ENCODE measurements at regions not wholly inside any gene's neighbourhood (a gene's known extent, or its start where the extent isn't known, plus 50 kb on each side); places are given as distances from the start of the nearest gene placed in this dataset.

DNA sequence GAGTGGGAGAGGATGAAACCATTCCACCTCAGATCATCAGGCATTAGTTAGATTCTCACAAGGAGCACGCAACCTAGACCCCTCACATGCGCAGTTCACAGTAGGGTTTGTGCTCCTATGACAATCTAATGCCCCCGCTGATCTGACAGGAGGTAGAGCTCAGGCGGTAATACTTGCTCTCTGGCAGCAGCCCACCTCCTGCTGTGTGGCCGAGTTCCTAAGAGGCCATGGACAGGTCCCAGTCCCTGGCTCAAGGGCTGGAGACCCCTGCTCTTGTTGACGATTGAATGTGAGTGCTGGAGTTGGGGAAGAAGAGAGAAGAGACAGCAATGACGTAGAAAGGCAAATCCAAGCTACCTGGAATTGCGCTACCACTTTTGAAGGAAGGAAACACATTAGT is 267.2 kb downstream of the TFEC start:
- Mint-ChIP-seq H3K4me1 (peaks cover 13% of the 10 kb centered on the region), H3K4me3 (no peak overlapping the region), H3K27ac (no peak overlapping the region), H3K9me3 (peaks cover 4% of the 10 kb centered on the region), H3K27me3 (ENCODE audit: low read depth, poor library complexity) (no peaks in the 10 kb centered on the region), H3K36me3 (ENCODE audit: low read depth) (no peaks in the 10 kb centered on the region)
- TF ChIP-seq, protein P1, sequence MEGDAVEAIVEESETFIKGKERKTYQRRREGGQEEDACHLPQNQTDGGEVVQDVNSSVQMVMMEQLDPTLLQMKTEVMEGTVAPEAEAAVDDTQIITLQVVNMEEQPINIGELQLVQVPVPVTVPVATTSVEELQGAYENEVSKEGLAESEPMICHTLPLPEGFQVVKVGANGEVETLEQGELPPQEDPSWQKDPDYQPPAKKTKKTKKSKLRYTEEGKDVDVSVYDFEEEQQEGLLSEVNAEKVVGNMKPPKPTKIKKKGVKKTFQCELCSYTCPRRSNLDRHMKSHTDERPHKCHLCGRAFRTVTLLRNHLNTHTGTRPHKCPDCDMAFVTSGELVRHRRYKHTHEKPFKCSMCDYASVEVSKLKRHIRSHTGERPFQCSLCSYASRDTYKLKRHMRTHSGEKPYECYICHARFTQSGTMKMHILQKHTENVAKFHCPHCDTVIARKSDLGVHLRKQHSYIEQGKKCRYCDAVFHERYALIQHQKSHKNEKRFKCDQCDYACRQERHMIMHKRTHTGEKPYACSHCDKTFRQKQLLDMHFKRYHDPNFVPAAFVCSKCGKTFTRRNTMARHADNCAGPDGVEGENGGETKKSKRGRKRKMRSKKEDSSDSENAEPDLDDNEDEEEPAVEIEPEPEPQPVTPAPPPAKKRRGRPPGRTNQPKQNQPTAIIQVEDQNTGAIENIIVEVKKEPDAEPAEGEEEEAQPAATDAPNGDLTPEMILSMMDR (IDR thresholded peaks at IDR 0.05): no peak
- no peak for DNase-seq

DNA sequence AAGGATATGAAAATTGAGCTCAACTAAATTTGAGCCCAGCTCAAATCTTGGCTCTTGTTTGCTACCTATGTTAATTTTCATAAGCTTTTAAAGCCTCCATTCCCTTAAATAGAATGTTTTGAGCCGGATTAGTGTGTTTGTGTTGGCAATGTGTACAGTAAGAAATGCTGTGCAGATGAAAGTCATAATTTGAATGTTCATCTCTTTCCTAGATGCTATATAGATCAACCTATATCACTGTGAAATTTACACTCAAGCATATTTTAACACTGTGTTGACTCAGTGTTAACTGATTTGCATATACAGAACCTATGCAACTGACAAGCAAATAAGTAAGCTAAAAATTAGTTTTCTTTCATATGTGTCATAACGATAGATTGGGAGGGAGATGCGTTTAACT is 272.5 kb downstream of the TFEC start:
- Mint-ChIP-seq H3K9me3 (no peaks in the 10 kb centered on the region), H3K27ac (peak overlapping the region; percentile 56), H3K4me3 (no peak overlapping the region), H3K4me1 (no peaks in the 10 kb centered on the region), H3K36me3 (ENCODE audit: low read depth) (no peaks in the 10 kb centered on the region), H3K27me3 (ENCODE audit: low read depth, poor library complexity) (no peaks in the 10 kb centered on the region)
- TF ChIP-seq, protein P1 (IDR thresholded peaks at IDR 0.05): no peak
- DNase-seq: no peak

GRCh38 chr7:115754226-115754625 is 276.3 kb downstream of the TFEC start:
- Mint-ChIP-seq H3K4me3 (no peak overlapping the region), H3K27me3 (ENCODE audit: low read depth, poor library complexity) (no peaks in the 10 kb centered on the region), H3K36me3 (ENCODE audit: low read depth) (no peaks in the 10 kb centered on the region), H3K9me3 (no peaks in the 10 kb centered on the region), H3K4me1 (peaks cover 14% of the 10 kb centered on the region), H3K27ac (no peak overlapping the region)
- no peak for DNase-seq
- TF ChIP-seq, protein P1 (IDR thresholded peaks at IDR 0.05): no peak

DNA sequence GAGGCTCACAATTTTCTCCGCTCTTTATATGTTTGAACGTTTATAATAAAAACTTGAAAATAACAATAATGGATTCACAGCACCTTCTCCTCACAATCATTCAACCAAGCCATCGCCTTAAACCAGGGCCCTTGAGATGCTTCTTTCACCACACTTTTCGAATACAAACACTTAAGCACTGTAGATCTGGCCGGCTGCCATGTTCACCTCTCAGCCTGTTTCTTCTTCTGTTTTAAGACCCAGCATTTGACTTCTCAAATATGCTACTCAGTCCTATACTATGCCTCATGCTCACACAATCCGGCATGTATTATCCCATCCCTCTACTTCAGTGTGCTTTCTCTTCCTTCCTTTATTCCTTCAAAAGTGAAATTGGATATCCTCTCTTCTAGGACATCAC is 280.6 kb downstream of the TFEC start:
- H3K27me3 Mint-ChIP-seq (ENCODE audit: low read depth, poor library complexity): no peaks in the 10 kb centered on the region
- no peaks in the 10 kb centered on the region for H3K9me3 Mint-ChIP-seq
- TF ChIP-seq, protein P1 (IDR thresholded peaks at IDR 0.05): no peak
- H3K36me3 Mint-ChIP-seq (ENCODE audit: low read depth): no peaks in the 10 kb centered on the region
- no peak for DNase-seq
- no peak overlapping the region for H3K4me3 Mint-ChIP-seq
- peak overlapping the region; percentile 23 for H3K27ac Mint-ChIP-seq
- peaks cover 32% of the 10 kb centered on the region for H3K4me1 Mint-ChIP-seq

DNA sequence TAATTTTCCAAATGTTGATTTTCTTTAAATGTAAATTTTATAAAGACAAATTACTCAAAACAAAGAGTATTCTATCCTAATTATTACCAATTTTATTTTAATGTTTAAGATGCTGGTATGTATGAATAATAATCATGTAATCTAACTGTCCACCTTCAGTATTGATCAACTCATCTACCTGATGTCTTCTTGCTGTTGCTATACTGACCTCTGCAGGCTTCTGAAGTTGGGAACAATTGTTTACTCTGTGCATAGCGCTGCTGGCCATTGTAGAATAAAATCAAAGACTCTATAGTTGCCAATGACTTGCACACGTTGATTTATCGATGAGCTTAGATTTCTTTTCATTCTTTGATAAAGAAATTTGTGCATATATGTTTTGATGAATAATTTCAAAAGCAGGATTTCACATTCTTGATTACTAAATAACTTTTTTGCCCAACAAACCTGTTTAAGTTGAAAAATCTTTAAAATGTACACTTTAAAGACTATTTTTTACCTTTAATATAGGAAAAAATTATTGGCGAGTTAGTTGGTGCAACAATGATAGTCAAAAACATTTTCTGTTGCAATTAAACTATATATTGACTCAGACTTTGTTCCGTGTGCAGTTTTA is 282.3 kb downstream of the TFEC start:
- no peak overlapping the region for H3K4me3 Mint-ChIP-seq
- peaks cover 32% of the 10 kb centered on the region for H3K4me1 Mint-ChIP-seq
- no peaks in the 10 kb centered on the region for H3K36me3 Mint-ChIP-seq (ENCODE audit: low read depth)
- H3K9me3 Mint-ChIP-seq: no peaks in the 10 kb centered on the region
- TF ChIP-seq, protein P1 (IDR thresholded peaks at IDR 0.05): peak; percentile 40
- DNase-seq: no peak
- H3K27ac Mint-ChIP-seq: no peak overlapping the region
- no peaks in the 10 kb centered on the region for H3K27me3 Mint-ChIP-seq (ENCODE audit: low read depth, poor library complexity)

DNA sequence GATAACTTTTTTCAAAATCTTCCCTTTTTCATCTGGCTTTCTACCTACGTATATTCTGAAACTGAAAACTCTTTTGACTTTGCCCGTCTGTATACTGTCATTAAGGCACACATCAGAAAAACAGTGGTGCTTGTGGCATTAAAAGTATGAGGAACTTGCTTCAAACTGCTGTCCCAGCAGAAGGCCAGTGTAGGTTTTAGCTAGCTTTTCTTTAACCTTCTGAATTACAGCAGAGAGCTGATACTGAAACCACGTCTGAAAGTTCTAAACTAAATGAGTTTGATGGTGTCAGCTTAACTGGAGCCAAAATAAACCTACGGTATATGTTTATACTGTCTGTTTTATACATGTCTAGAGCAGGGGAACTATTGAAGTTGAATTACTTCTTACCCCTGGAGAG is 283.4 kb downstream of the TFEC start:
- TF ChIP-seq, protein P1 (IDR thresholded peaks at IDR 0.05): no peak
- no peak overlapping the region for H3K4me3 Mint-ChIP-seq
- peak overlapping the region; percentile 88 for H3K27ac Mint-ChIP-seq
- H3K27me3 Mint-ChIP-seq (ENCODE audit: low read depth, poor library complexity): no peaks in the 10 kb centered on the region
- peaks cover 32% of the 10 kb centered on the region for H3K4me1 Mint-ChIP-seq
- no peak for DNase-seq
- H3K36me3 Mint-ChIP-seq (ENCODE audit: low read depth): no peaks in the 10 kb centered on the region
- no peaks in the 10 kb centered on the region for H3K9me3 Mint-ChIP-seq

Data from nephron progenitor cell (in vitro differentiated cells).